ENCODE measurements at regions not wholly inside any gene's neighbourhood (a gene's known extent, or its start where the extent isn't known, plus 50 kb on each side); places are given as distances from the start of the nearest gene placed in this dataset.

DNA sequence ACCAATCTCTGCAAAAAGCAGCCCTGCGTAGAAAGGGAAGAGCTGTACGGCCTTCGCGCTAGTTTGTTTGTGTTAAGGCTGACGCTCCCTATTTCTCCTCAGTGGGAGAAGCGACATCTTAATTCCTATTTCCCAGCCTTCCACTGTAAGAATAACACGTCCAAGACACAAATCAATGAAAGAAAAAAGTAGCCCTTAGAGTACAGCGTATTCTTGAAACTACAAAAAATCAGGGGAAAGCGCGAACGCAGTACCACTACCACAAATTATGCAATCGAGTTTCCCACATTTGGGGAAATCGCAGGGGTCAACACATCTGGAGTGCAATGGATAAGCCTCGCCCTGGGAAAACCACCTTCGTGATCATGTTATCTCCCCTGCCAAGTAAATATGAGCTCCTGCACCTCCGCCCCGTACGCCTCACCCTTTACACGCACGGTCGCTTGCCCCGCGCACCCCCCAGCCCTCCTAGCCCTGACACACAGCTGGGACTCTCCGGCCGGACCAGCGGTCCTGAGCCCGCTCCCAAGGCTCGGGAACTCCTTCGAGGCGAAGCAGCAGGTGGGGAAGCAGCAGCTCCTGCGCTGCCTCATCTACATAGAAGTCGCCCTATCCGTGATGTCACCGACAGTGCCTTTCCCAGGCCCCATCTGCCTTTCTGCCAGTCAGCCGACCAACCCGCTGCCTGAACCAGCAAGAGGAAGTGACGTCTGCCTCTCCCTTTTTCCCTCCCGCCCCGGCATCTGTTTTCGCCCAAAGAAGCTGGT, 94.7 kb downstream of the PPIAL4G start (continued):
- TF ChIP-seq, protein P1, sequence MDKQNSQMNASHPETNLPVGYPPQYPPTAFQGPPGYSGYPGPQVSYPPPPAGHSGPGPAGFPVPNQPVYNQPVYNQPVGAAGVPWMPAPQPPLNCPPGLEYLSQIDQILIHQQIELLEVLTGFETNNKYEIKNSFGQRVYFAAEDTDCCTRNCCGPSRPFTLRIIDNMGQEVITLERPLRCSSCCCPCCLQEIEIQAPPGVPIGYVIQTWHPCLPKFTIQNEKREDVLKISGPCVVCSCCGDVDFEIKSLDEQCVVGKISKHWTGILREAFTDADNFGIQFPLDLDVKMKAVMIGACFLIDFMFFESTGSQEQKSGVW (CRISPR knock-in tag; IDR thresholded peaks at IDR 0.05; ENCODE audit: borderline replicate concordance) = no peak
- TF ChIP-seq KLF12 (CRISPR knock-in tag; IDR thresholded peaks at IDR 0.05; ENCODE audit: borderline replicate concordance) (no peak), WIZ (CRISPR knock-in tag; IDR thresholded peaks at IDR 0.05) (no peak), TOPORS (CRISPR knock-in tag; IDR thresholded peaks at IDR 0.05) (no peak), FOSL2 (CRISPR knock-in tag; IDR thresholded peaks at IDR 0.05) (no peak; the same call in 1 of the 2 replicates), FLYWCH1 (CRISPR knock-in tag; IDR thresholded peaks at IDR 0.05) (0 out of 2 replicates have a peak, but pooled peaks have one; percentile 81), SYNCRIP (IDR thresholded peaks at IDR 0.05; ENCODE audit: insufficient read depth, low read depth, low read length) (no peak), RFXAP (CRISPR knock-in tag; IDR thresholded peaks at IDR 0.05; ENCODE audit: borderline replicate concordance) (no peak), ZNF292 (CRISPR knock-in tag; IDR thresholded peaks at IDR 0.05; ENCODE audit: borderline replicate concordance, low read depth) (no peak), TBX2 (CRISPR knock-in tag; IDR thresholded peaks at IDR 0.05; ENCODE audit: borderline replicate concordance) (peak; percentile 39; the same call in 1 of the 2 replicates), FOXK1 (CRISPR knock-in tag; IDR thresholded peaks at IDR 0.05; ENCODE audit: borderline replicate concordance, low read depth) (no peak), CBX2 (IDR thresholded peaks at IDR 0.05; ENCODE audit: low read depth, low read length) (no peak), CBX2 (CRISPR knock-in tag; IDR thresholded peaks at IDR 0.05; ENCODE audit: low read depth) (no peak), ZNF644 (CRISPR knock-in tag; IDR thresholded peaks at IDR 0.05; ENCODE audit: low read depth) (no peak), ZNF441 (CRISPR knock-in tag; IDR thresholded peaks at IDR 0.05; ENCODE audit: borderline replicate concordance) (no peak), NR2C2 (CRISPR knock-in tag; IDR thresholded peaks at IDR 0.05; ENCODE audit: borderline replicate concordance) (0 out of 2 replicates have a peak, but pooled peaks have one; percentile 14), ZNF562 (CRISPR knock-in tag; IDR thresholded peaks at IDR 0.05; ENCODE audit: borderline replicate concordance) (no peak), ZNF335 (CRISPR knock-in tag; IDR thresholded peaks at IDR 0.05) (no peak), TBP (CRISPR knock-in tag; IDR thresholded peaks at IDR 0.05) (no peak)
- TF ChIP-seq, protein P2, sequence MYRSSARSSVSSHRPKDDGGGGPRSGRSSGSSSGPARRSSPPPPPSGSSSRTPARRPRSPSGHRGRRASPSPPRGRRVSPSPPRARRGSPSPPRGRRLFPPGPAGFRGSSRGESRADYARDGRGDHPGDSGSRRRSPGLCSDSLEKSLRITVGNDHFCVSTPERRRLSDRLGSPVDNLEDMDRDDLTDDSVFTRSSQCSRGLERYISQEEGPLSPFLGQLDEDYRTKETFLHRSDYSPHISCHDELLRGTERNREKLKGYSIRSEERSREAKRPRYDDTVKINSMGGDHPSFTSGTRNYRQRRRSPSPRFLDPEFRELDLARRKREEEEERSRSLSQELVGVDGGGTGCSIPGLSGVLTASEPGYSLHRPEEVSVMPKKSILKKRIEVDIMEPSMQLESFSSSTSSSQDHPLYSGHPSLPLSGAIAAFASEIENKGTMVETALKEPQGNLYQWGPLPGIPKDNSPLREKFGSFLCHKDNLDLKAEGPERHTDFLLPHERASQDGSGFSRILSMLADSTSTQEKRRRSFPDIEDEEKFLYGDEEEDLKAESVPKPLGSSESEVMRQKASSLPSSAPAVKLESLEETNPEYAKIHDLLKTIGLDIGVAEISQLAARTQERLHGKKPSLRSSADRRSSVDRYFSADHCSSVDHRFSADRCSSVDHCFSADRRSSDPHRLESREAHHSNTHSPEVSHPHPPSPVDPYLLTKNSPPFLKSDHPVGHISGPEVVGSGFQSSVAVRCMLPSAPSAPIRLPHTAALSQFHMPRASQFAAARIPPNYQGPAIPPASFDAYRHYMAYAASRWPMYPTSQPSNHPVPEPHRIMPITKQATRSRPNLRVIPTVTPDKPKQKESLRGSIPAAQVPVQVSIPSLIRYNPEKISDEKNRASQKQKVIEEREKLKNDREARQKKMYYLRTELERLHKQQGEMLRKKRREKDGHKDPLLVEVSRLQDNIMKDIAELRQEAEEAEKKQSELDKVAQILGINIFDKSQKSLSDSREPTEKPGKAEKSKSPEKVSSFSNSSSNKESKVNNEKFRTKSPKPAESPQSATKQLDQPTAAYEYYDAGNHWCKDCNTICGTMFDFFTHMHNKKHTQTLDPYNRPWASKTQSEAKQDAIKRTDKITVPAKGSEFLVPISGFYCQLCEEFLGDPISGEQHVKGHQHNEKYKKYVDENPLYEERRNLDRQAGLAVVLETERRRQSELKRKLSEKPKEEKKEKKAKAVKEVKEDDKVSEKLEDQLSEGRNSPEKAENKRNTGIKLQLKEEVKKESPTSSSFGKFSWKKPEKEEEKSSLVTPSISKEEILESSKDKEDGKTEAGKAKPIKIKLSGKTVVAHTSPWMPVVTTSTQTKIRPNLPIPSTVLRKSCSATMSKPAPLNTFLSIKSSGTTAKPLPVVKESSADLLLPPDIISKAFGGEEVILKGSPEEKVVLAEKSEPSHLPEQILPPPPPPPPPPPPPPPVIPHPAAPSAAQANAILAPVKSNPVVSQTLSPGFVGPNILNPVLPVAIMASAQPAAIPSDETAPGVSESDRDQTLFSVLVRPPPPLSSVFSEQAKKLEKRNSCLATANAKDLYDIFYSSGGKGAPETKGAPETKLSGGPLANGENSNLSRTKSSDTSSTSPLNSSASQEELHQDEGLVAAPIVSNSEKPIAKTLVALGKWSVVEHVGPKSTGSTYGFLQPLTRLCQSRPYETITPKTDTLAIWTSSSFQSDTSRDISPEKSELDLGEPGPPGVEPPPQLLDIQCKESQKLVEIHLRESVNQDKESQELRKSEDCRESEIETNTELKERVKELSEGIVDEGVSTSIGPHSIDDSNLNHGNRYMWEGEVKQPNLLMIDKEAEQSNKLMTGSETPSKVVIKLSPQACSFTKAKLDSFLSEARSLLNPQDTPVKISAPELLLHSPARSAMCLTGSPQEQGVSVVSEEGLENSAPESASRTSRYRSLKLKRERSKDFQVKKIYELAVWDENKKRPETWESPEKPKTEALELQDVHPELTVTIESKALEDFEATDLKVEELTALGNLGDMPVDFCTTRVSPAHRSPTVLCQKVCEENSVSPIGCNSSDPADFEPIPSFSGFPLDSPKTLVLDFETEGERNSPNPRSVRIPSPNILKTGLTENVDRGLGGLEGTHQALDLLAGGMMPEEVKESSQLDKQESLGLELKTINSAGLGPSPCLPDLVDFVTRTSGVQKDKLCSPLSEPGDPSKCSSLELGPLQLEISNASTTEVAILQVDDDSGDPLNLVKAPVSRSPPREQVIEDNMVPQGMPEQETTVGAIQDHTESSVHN (CRISPR knock-in tag; IDR thresholded peaks at IDR 0.05) = no peak
